ENCODE measurements at regions not wholly inside any gene's neighbourhood (a gene's known extent, or its start where the extent isn't known, plus 50 kb on each side); places are given as distances from the start of the nearest gene placed in this dataset.
"Not testable (repeated sequence)": the region's sequence is repeated elsewhere in the genome, so short reads cannot be mapped to it uniquely, and the experiment has no call there.

DNA sequence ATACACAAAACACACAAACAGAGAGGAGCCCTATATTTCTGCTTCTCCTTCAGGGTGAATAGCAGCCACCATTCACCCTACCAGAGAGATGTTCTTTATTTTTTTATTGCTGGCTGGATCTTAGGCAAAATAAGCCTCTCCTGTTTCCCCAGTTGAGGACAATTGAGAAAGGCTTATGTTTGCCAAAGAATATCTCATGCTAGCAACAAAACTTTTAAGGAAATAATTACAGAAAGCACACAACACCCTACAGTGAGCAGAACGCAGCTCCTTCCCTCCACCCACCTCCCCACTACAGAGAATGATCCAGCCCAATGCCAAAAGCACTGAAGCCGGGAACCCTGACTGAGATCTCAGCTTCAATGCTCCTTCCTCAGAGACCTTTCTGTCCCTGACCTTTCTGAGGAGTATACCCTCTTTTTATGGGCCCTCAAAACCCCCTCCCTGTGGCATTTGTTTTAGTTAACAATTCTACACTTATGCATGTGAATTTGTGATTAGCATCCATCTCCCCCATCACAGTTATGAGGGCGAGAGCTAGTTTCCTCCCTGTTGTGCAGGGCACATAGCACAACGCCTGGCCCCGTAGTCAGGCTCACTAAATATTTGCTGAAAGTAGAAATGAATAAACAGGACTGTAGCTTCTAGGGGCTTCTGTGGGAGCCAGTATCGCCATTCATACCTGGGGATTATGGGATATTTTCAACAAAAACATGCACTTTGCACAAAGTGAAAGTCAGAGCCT is 491.6 kb upstream of the CDH4 start:
- DNase-seq (ENCODE audit: low read depth) = no peak

- no peak for DNase-seq (ENCODE audit: low read depth)
These were observed 491.0 kb upstream of the CDH4 start for GRCh38 chr20:60761056-60761455.

DNA sequence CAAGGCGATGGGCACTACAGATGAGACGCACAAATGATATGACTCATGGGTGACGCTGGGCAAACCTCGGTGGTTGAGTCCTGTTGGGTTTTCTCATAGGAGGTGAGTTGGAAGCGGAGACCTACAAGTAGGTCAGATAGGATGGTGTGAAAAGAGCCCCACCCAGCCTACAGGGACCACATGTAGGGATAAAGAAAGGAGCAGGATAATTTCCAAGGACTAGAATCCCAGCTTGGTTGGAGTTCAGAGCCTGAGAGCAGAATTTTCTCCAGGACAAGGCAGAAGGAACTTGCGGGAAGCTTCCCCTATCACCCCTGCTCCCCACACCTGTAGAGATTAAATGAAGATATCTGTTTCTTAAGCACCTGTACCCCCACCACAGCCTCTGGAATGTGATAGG is 489.7 kb upstream of the CDH4 start:
- no peak for DNase-seq (ENCODE audit: low read depth)

GRCh38 chr20:60764328-60764727 is 487.7 kb upstream of the CDH4 start:
- no peak for DNase-seq (ENCODE audit: low read depth)

GRCh38 chr20:60764771-60765170 is 487.3 kb upstream of the CDH4 start:
- no peak for DNase-seq (ENCODE audit: low read depth)

- no peak for DNase-seq (ENCODE audit: low read depth)
These were observed 486.1 kb upstream of the CDH4 start for GRCh38 chr20:60765821-60766403.

- no peak for DNase-seq (ENCODE audit: low read depth)
These were observed 483.8 kb upstream of the CDH4 start for GRCh38 chr20:60768216-60768615.

GRCh38 chr20:60780388-60781025 is 471.6 kb upstream of the CDH4 start:
- DNase-seq (ENCODE audit: low read depth) = no peak

GRCh38 chr20:60782959-60783625 is 469.0 kb upstream of the CDH4 start:
- DNase-seq (ENCODE audit: low read depth) = no peak

GRCh38 chr20:60785301-60785700 is 466.8 kb upstream of the CDH4 start:
- DNase-seq (ENCODE audit: low read depth) = no peak

DNA sequence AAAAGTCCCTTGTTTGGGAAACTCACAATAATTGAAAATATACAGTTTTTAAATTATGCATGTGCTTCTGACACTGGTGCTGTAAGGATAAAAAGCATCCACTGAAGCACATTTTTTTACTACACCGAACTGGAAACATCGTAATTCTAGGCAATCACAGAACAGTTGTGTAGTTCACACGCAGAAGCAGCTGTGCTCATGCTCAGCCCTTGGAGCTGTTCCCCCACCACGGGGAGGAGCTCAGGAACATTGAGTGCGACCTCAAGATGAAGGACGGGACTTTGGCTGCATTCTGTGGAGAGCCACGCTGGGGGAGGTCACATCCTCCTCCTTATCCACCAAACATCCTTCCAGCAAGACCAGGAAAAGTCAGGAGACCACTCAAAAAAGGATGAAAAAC is 466.3 kb upstream of the CDH4 start:
- no peak for DNase-seq (ENCODE audit: low read depth)

DNA sequence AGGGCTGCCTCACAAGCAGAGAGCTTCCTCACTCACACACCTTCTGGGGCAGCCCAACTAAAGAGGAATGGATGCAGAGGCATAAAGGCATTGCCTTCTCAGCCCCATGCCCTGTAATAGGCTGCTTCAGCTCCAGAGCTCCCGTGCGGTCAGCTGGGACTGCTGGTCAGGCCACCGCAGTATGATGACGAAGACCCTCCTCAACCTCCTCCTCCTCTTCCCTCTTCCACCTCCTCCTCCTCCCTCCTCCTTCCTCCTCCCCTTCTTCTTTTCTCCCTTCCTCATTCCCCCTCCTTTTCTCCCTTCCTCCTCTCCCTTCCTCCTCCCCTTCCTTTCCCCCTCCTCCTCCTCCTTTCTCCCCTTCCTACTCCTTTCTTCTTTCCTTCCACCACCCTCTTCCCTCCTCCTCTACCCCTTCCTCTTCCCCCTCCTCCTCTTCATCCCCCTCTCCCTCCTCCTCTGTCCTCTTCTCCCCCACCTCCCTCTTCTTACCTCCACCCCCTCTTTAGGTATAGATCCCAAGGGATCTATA is 465.3 kb upstream of the CDH4 start:
- DNase-seq (ENCODE audit: low read depth) = no peak

DNA sequence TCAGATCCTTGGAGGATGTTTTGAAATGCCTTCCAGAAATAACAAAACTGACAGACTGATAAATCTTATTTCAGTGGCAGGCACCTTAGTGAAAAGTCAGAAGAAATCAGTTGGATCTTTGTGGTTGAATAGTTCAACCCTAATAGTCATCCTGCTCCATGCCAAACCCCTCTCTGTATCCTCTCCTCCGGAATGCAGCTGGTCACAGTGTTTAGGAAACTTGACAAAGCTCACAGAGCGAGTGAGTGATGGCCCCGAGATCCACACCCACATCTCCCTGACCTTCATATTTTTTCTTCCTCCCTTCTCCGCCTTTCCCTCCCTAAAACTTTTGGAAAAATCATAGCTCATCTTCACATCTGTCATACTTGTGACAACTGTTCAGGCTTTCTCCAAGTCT is 464.8 kb upstream of the CDH4 start:
- DNase-seq (ENCODE audit: low read depth) = no peak

- DNase-seq (ENCODE audit: low read depth) = no peak
These were observed 464.0 kb upstream of the CDH4 start for GRCh38 chr20:60788070-60788469.

- DNase-seq (ENCODE audit: low read depth) = no peak
These were observed 462.7 kb upstream of the CDH4 start for GRCh38 chr20:60789399-60789798.

- DNase-seq (ENCODE audit: low read depth) = not testable (repeated sequence)
These were observed 461.7 kb upstream of the CDH4 start for GRCh38 chr20:60790339-60790738.

- DNase-seq (ENCODE audit: low read depth) = no peak
These were observed 460.2 kb upstream of the CDH4 start for GRCh38 chr20:60791823-60792222.

DNA sequence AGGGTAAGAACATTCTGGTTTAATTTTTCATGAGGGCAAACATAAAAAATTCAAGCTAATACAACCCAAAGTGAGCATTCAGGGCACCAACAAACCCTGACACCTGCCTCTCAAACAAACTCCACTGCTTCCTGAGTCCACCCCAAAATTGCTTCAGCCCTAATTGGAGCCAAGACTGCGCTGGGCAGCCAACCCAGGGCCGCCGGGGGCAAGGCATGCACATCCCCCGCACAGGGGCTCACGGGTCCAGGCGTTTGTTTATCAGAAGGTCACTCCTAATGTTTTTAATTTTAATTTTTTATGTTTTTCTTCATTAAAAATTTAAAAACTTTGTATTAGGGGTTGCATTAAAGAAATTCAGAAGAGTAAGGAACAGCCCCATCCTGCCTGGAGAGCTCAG is 459.1 kb upstream of the CDH4 start:
- DNase-seq (ENCODE audit: low read depth) = no peak

DNA sequence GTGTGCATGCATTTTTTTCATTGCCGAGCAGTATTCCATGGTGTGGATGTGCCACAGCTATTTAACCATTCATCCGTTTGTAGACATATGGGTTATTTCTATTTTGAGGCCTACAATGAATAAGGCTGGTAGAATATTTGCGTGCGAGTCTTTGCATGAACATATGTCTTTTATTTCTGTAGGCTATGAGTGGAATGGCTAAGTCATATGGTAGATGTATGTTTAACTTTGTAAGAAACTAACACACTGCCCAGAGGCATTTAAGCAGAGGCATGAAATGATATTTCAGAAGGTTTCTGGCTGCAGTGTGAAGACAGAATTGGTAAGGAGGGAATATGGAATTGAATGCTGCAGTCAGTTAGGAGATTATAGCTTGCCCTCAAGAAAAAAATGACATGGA is 457.4 kb upstream of the CDH4 start:
- DNase-seq (ENCODE audit: low read depth) = no peak

GRCh38 chr20:60795651-60796050 is 456.4 kb upstream of the CDH4 start:
- DNase-seq (ENCODE audit: low read depth) = no peak

- DNase-seq (ENCODE audit: low read depth) = no peak
These were observed 451.9 kb upstream of the CDH4 start for GRCh38 chr20:60800185-60800584.

GRCh38 chr20:60802676-60803075 is 449.4 kb upstream of the CDH4 start:
- no peak for DNase-seq (ENCODE audit: low read depth)

All from amniotic epithelial cell (primary cell).